B cell (primary cell): ENCODE measurements at regions not wholly inside any gene's neighbourhood (a gene's known extent, or its start where the extent isn't known, plus 50 kb on each side); places are given as distances from the start of the nearest gene placed in this dataset.

Experiments
- ATAC-seq: fragments of 200-7000 bp; cut with Tn5 transposase; one replicate; pipeline ENCODE4 v1.10.0; 2021; ENCODE audit warnings: low read depth, mild to moderate bottlenecking, moderate number of reproducible peaks, moderate library complexity
- CTCF ChIA-PET: fragments of 350-600 bp; sonication (Branson Sonifier 250); formaldehyde crosslinking; loops from one replicate; lab custom pipeline; 2021; ENCODE audit warnings: antibody characterized with exemption, inconsistent platforms; lab: Charles Lee
- POLR2A ChIA-PET: fragments of 350-600 bp; sonication (Branson Sonifier 250); formaldehyde crosslinking; loops from one replicate; lab custom pipeline; 2021; ENCODE audit warnings: antibody characterized with exemption; lab: Charles Lee
- DNase-seq: peaks from one replicate; pipeline ENCODE4 v3.0.0; 2013
- H2AFZ ChIP-seq: 2 replicates; pipeline ENCODE4 v1.6.1; 2012; ENCODE audit warnings: mild to moderate bottlenecking, low read depth, low read length; ENCODE audit not compliant: insufficient read depth, poor library complexity, severe bottlenecking
- H3K27ac ChIP-seq, 2 donors: 1 replicate in 1 of 2; 2 replicates in 1 of 2; pipeline ENCODE4 v1.5.1; 2012 to 2013; ENCODE audit warnings: low read length in 2 of 2, mild to moderate bottlenecking in 2 of 2, moderate library complexity in 1 of 2
- H3K27me3 ChIP-seq, 4 experiments: fragments of 200-600 bp in 1 of 4; sonication (generic) in 1 of 4; replicated peaks in 1 of 4; 1 replicate in 2 of 4; 2 replicates in 2 of 4; pipeline versions ENCODE4 v1.6.1 to v1.7.0; 2013 to 2016; ENCODE audit warnings: low read length in 3 of 4, mild to moderate bottlenecking in 2 of 4, mixed read lengths in 1 of 4, moderate library complexity in 1 of 4; ENCODE audit not compliant: insufficient read depth in 4 of 4, control insufficient read depth in 3 of 4; ENCODE audit errors: control extremely low read depth in 1 of 4
- H3K36me3 ChIP-seq, 2 experiments: replicated peaks in 1 of 2; 1 replicate in 1 of 2; 2 replicates in 1 of 2; pipeline versions ENCODE4 v1.6.1 to v1.7.1; 2013; ENCODE audit warnings: low read length in 1 of 2; ENCODE audit not compliant: insufficient read depth in 2 of 2, control insufficient read depth in 1 of 2; ENCODE audit errors: control extremely low read depth in 1 of 2, extremely low read depth in 1 of 2
- H3K4me1 ChIP-seq, 2 donors: fragments of 200-600 bp in 1 of 2; sonication (generic) in 1 of 2; 1 replicate in 1 of 2; 2 replicates in 1 of 2; pipeline versions ENCODE4 v1.5.1 to v1.6.1; 2013 to 2017; ENCODE audit warnings: low read length in 2 of 2; ENCODE audit not compliant: control insufficient read depth in 2 of 2, insufficient read depth in 2 of 2
- H3K4me2 ChIP-seq: replicated peaks from 2 replicates; pipeline ENCODE3; 2012; ENCODE audit warnings: mild to moderate bottlenecking, low read depth, low read length; ENCODE audit not compliant: poor library complexity, severe bottlenecking
- H3K4me3 ChIP-seq, 5 experiments: fragments of 200-600 bp in 1 of 5; sonication (generic) in 1 of 5; 1 replicate in 3 of 5; 2 replicates in 2 of 5; pipeline versions ENCODE4 v1.5.1 to v1.7.0; 2011 to 2016; ENCODE audit warnings: low read length in 4 of 5, mild to moderate bottlenecking in 4 of 5, low read depth in 2 of 5, control low read depth in 1 of 5, moderate library complexity in 1 of 5; ENCODE audit not compliant: insufficient read depth in 1 of 5; ENCODE audit errors: control extremely low read depth in 1 of 5, extremely low read depth in 1 of 5
- H3K79me2 ChIP-seq: fragments of 200-600 bp; sonication (generic); one replicate; pipeline ENCODE4 v1.6.0; 2016; ENCODE audit warnings: low read length; ENCODE audit not compliant: control insufficient read depth, insufficient read depth
- H3K9ac ChIP-seq: fragments of 200-600 bp; sonication (generic); 2 replicates; pipeline ENCODE4 v1.6.1; 2017; ENCODE audit warnings: mild to moderate bottlenecking, low read length, moderate library complexity
- H3K9me3 ChIP-seq, 3 donors: one replicate each; pipeline versions ENCODE4 v1.6.1 to v1.7.1; 2013; ENCODE audit warnings: low read length in 2 of 3; ENCODE audit not compliant: control insufficient read depth in 2 of 3, insufficient read depth in 1 of 3; ENCODE audit errors: control extremely low read depth in 1 of 3
- H4K20me1 ChIP-seq: 2 replicates; pipeline ENCODE4 v1.6.0; 2012; ENCODE audit warnings: mild to moderate bottlenecking, low read length; ENCODE audit not compliant: insufficient read depth, control insufficient read depth, poor library complexity, severe bottlenecking
- H3K27ac Mint-ChIP-seq: one replicate; pipeline ENCODE4 v1.8.0; 2021; ENCODE audit warnings: mixed read lengths
- H3K27me3 Mint-ChIP-seq: one replicate; pipeline ENCODE4 v1.8.0; 2021; ENCODE audit warnings: mixed read lengths
- H3K4me1 Mint-ChIP-seq: one replicate; pipeline ENCODE4 v1.8.0; 2021; ENCODE audit warnings: mixed read lengths
- H3K4me3 Mint-ChIP-seq: one replicate; pipeline ENCODE4 v1.8.0; 2021; ENCODE audit warnings: mixed read lengths
- H3K9me3 Mint-ChIP-seq: one replicate; pipeline ENCODE4 v1.8.0; 2022; ENCODE audit warnings: mixed read lengths; ENCODE audit not compliant: insufficient read depth
- EZH2 ChIP-seq: IDR thresholded peaks from 2 replicates; pipeline ENCODE4 v1.6.1; 2012; ENCODE audit warnings: borderline replicate concordance, low read depth, mild to moderate bottlenecking, moderate library complexity, low read length; ENCODE audit not compliant: insufficient read depth, poor library complexity, severe bottlenecking
- WGBS: methylation state at CpG from one replicate; pipeline ENCODE4 v1.1.5; 2013; ENCODE audit warnings: missing lambda C conversion rate; ENCODE audit not compliant: insufficient coverage; 5-methylcytosine and 5-hydroxymethylcytosine counted together
- intact Hi-C: fragments of 100-400 bp; cut with micrococcal nuclease; formaldehyde crosslinking; loops from one replicate; pipeline ENCODE4 v1.10.0; 2022
- TF ChIP-seq, protein P1 (sequence below): fragments of 200-600 bp; IDR thresholded peaks from one replicate; pipeline ENCODE4 v1.8.0; 2022; ENCODE audit warnings: antibody characterized with exemption, mild to moderate bottlenecking

GRCh38 chr12:105944628-105945027 lies 194.1 kb downstream of the NUAK1 start:
- TF ChIP-seq, protein P1, sequence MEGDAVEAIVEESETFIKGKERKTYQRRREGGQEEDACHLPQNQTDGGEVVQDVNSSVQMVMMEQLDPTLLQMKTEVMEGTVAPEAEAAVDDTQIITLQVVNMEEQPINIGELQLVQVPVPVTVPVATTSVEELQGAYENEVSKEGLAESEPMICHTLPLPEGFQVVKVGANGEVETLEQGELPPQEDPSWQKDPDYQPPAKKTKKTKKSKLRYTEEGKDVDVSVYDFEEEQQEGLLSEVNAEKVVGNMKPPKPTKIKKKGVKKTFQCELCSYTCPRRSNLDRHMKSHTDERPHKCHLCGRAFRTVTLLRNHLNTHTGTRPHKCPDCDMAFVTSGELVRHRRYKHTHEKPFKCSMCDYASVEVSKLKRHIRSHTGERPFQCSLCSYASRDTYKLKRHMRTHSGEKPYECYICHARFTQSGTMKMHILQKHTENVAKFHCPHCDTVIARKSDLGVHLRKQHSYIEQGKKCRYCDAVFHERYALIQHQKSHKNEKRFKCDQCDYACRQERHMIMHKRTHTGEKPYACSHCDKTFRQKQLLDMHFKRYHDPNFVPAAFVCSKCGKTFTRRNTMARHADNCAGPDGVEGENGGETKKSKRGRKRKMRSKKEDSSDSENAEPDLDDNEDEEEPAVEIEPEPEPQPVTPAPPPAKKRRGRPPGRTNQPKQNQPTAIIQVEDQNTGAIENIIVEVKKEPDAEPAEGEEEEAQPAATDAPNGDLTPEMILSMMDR = no peak
- TF ChIP-seq EZH2 = no peak
- Histone ChIP-seq H3K36me3 (no peaks in the 10 kb centered on the region), H4K20me1 (no peaks in the 10 kb centered on the region), H3K4me3 (no peak overlapping the region), H3K9ac (no peak overlapping the region), H2AFZ (no peak overlapping the region), H3K4me2 (no peak overlapping the region), H3K79me2 (no peaks in the 10 kb centered on the region), H3K27ac (no peak overlapping the region), H3K27me3 (no peaks in the 10 kb centered on the region), H3K4me1 (no peaks in the 10 kb centered on the region), H3K9me3 (peaks cover 1 to 6% (median 2%) of the 10 kb centered on the region in 3 donors)
- Mint-ChIP-seq H3K4me3 (no peak overlapping the region), H3K4me1 (no peaks in the 10 kb centered on the region), H3K27me3 (peaks cover 9% of the 10 kb centered on the region), H3K9me3 (peaks cover 6% of the 10 kb centered on the region), H3K27ac (no peak overlapping the region)
- WGBS = 43% methylated on average over 1 of the region's 1 CpG
- DNase-seq (no peak), ATAC-seq (no peak)
- CTCF ChIA-PET = interaction anchor here (0.7 kb wide), 1 partner anchor 1462 kb away, joined by 3 read pairs; no protein-coding TSS in a partner anchor
- POLR2A ChIA-PET = no interaction called here
- intact Hi-C loops = no loop called here

- H3K36me3 ChIP-seq = no peaks in the 10 kb centered on the region
- no peak overlapping the region for H2AFZ ChIP-seq
- H3K9me3 ChIP-seq = peaks cover 1 to 6% (median 2%) of the 10 kb centered on the region in 3 donors
- H3K27me3 Mint-ChIP-seq = no peaks in the 10 kb centered on the region
- ATAC-seq (no peak), DNase-seq (no peak)
- no peak for TF ChIP-seq EZH2
- TF ChIP-seq, protein P1 = no peak
- ChIA-PET CTCF (no interaction called here), POLR2A (no interaction called here)
- H3K27me3 ChIP-seq = no peaks in the 10 kb centered on the region
- no peaks in the 10 kb centered on the region for H3K79me2 ChIP-seq
- H3K27ac Mint-ChIP-seq = no peak overlapping the region
- H4K20me1 ChIP-seq = no peaks in the 10 kb centered on the region
- no peak overlapping the region for H3K4me3 ChIP-seq
- no peak overlapping the region for H3K4me3 Mint-ChIP-seq
- H3K9me3 Mint-ChIP-seq = peaks cover 6% of the 10 kb centered on the region
- intact Hi-C loops = no loop called here
- no peaks in the 10 kb centered on the region for H3K4me1 ChIP-seq
- H3K4me2 ChIP-seq = no peak overlapping the region
- no CpG with 5 or more reads among the region's 1 CpG for WGBS
- H3K9ac ChIP-seq = no peak overlapping the region
- no peaks in the 10 kb centered on the region for H3K4me1 Mint-ChIP-seq
- H3K27ac ChIP-seq = no peak overlapping the region
Measured at GRCh38 chr12:105945880-105946279, 192.9 kb downstream of the NUAK1 start.
